ENCODE measurements at regions not wholly inside any gene's neighbourhood (a gene's known extent, or its start where the extent isn't known, plus 50 kb on each side); places are given as distances from the start of the nearest gene placed in this dataset.

- DNase-seq = no peak
Observed at GRCh38 chr10:29037348-29038113, 251.3 kb upstream of the LYZL1 start.

GRCh38 chr10:29039091-29039490 lies 249.8 kb upstream of the LYZL1 start:
- DNase-seq = no peak

GRCh38 chr10:29039677-29040189 lies 249.1 kb upstream of the LYZL1 start:
- no peak for DNase-seq

- DNase-seq = no peak
Observed at GRCh38 chr10:29041616-29042015, 247.3 kb upstream of the LYZL1 start.

GRCh38 chr10:29048506-29048905 lies 240.4 kb upstream of the LYZL1 start:
- DNase-seq = no peak

GRCh38 chr10:29050081-29050480 lies 238.8 kb upstream of the LYZL1 start:
- DNase-seq = no peak

- DNase-seq = no peak
Observed at GRCh38 chr10:29055101-29055500, 233.8 kb upstream of the LYZL1 start.

- DNase-seq = no peak
Observed at GRCh38 chr10:29056729-29057128, 232.1 kb upstream of the LYZL1 start.

GRCh38 chr10:29057822-29058331 lies 231.0 kb upstream of the LYZL1 start:
- no peak for DNase-seq

- DNase-seq = no peak
Observed at GRCh38 chr10:29063806-29064644, 224.8 kb upstream of the LYZL1 start.

- no peak for DNase-seq
Observed at GRCh38 chr10:29064680-29065079, 224.2 kb upstream of the LYZL1 start.

GRCh38 chr10:29067161-29067560 lies 221.7 kb upstream of the LYZL1 start:
- DNase-seq = no peak

- no peak for DNase-seq
Observed at GRCh38 chr10:29067628-29068027, 221.2 kb upstream of the LYZL1 start.

- DNase-seq = no peak
Observed at GRCh38 chr10:29068302-29068701, 220.6 kb upstream of the LYZL1 start.

GRCh38 chr10:29068966-29069365 lies 219.9 kb upstream of the LYZL1 start:
- DNase-seq = no peak

- no peak for DNase-seq
Observed at GRCh38 chr10:29069941-29070340, 218.9 kb upstream of the LYZL1 start.

- no peak for DNase-seq
Observed at GRCh38 chr10:29078919-29079318, 210.0 kb upstream of the LYZL1 start.

- DNase-seq = no peak
Observed at GRCh38 chr10:29081231-29081630, 207.6 kb upstream of the LYZL1 start.

- DNase-seq = no peak
Observed at GRCh38 chr10:29081951-29082685, 206.8 kb upstream of the LYZL1 start.

- no peak for DNase-seq
Observed at GRCh38 chr10:29083096-29083495, 205.8 kb upstream of the LYZL1 start.

GRCh38 chr10:29084681-29085307 lies 204.1 kb upstream of the LYZL1 start:
- no peak for DNase-seq

GRCh38 chr10:29089091-29089490 lies 199.8 kb upstream of the LYZL1 start:
- no peak for DNase-seq

Data from NCI-H1048 (cell line).